ENCODE measurements at regions not wholly inside any gene's neighbourhood (a gene's known extent, or its start where the extent isn't known, plus 50 kb on each side); places are given as distances from the start of the nearest gene placed in this dataset.

GRCh38 chr1:57512386-57512785, 88.5 kb upstream of the DAB1 start:
- TF ChIP-seq FIP1L1 (IDR thresholded peaks at IDR 0.05; ENCODE audit: low read depth, low read length, poor library complexity, severe bottlenecking) (no peak), THRAP3 (IDR thresholded peaks at IDR 0.05; ENCODE audit: borderline replicate concordance) (no peak), CEBPB (tag; IDR thresholded peaks at IDR 0.05) (no peak), GABPB1 (CRISPR knock-in tag; IDR thresholded peaks at IDR 0.05) (no peak), ATF3 (IDR thresholded peaks at IDR 0.05) (no peak), ATF3 (CRISPR knock-in tag; conservative IDR thresholded peaks at IDR 0.05) (no peak), HDAC6 (IDR thresholded peaks at IDR 0.05; ENCODE audit: low read depth, low read length) (no peak), MYC (IDR thresholded peaks at IDR 0.05; ENCODE audit: low read depth, low read length) (no peak), MYC (CRISPR knock-in tag; IDR thresholded peaks at IDR 0.05; ENCODE audit: borderline replicate concordance, low read depth) (no peak), ZNF431 (CRISPR knock-in tag; IDR thresholded peaks at IDR 0.05) (no peak), SREBF1 (IDR thresholded peaks at IDR 0.05; ENCODE audit: borderline replicate concordance, low read depth, low read length) (no peak), CHD4 (IDR thresholded peaks at IDR 0.05; ENCODE audit: insufficient read depth, insufficient replicate concordance, low read depth, low read length, poor library complexity, severe bottlenecking) (no peak)
- TF ChIP-seq, protein P1, sequence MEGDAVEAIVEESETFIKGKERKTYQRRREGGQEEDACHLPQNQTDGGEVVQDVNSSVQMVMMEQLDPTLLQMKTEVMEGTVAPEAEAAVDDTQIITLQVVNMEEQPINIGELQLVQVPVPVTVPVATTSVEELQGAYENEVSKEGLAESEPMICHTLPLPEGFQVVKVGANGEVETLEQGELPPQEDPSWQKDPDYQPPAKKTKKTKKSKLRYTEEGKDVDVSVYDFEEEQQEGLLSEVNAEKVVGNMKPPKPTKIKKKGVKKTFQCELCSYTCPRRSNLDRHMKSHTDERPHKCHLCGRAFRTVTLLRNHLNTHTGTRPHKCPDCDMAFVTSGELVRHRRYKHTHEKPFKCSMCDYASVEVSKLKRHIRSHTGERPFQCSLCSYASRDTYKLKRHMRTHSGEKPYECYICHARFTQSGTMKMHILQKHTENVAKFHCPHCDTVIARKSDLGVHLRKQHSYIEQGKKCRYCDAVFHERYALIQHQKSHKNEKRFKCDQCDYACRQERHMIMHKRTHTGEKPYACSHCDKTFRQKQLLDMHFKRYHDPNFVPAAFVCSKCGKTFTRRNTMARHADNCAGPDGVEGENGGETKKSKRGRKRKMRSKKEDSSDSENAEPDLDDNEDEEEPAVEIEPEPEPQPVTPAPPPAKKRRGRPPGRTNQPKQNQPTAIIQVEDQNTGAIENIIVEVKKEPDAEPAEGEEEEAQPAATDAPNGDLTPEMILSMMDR (IDR thresholded peaks at IDR 0.05 in 2 of 3, conservative IDR thresholded peaks at IDR 0.05 in 1 of 3; ENCODE audit: insufficient read depth in 2 of 3, low read depth in 1 of 3, low read length in 3 of 3) = no peak

Measured in K562 (cell line).